Fibroblast of the aortic adventitia (primary cell): ENCODE measurements at regions not wholly inside any gene's neighbourhood (a gene's known extent, or its start where the extent isn't known, plus 50 kb on each side); places are given as distances from the start of the nearest gene placed in this dataset.

ENCODE experiments used
- DNase-seq: peaks from one replicate; pipeline ENCODE4 v3.0.0-alpha.2; 2010; ENCODE audit warnings: low read depth
- H3K4me3 ChIP-seq: 2 replicates; pipeline ENCODE4 v1.5.1; 2011; ENCODE audit warnings: low read depth, mild to moderate bottlenecking, control low read depth, low read length, moderate library complexity
- CTCF ChIP-seq: IDR thresholded peaks from 2 replicates; pipeline ENCODE4 v1.5.1; 2011; ENCODE audit warnings: mild to moderate bottlenecking, low read length, control low read depth, inconsistent platforms; ENCODE audit not compliant: insufficient read depth

GRCh38 chr6:164756142-164756541, 553.3 kb downstream of the C6orf118 start:
- DNase-seq, result no peak
- no peak overlapping the region for H3K4me3 ChIP-seq
- no peak for TF ChIP-seq CTCF

- peak; percentile 0 for DNase-seq
- no peak for TF ChIP-seq CTCF
- no peak overlapping the region for H3K4me3 ChIP-seq
Measured at GRCh38 chr6:164753517-164753916, 555.9 kb downstream of the C6orf118 start.

- DNase-seq, result no peak
- no peak overlapping the region for H3K4me3 ChIP-seq
- TF ChIP-seq CTCF, result no peak
Measured at GRCh38 chr6:164751395-164751794, 558.0 kb downstream of the C6orf118 start.

- TF ChIP-seq CTCF, result no peak
- no peak overlapping the region for H3K4me3 ChIP-seq
Measured at GRCh38 chr6:164750128-164750527, 559.3 kb downstream of the C6orf118 start.

GRCh38 chr6:164749221-164750064, 560.0 kb downstream of the C6orf118 start:
- peak; percentile 34 for DNase-seq
- H3K4me3 ChIP-seq, result no peak overlapping the region
- TF ChIP-seq CTCF, result no peak

More at GRCh38 chr6:164750128-164750527, 559.3 kb downstream of the C6orf118 start:
- no peak for DNase-seq

- DNase-seq, result no peak
- TF ChIP-seq CTCF, result no peak
Measured at GRCh38 chr6:164744301-164744700, 565.1 kb downstream of the C6orf118 start.

More at GRCh38 chr6:164744301-164744700, 565.1 kb downstream of the C6orf118 start:
- H3K4me3 ChIP-seq, result no peak overlapping the region
